GM18519 (cell line): ENCODE measurements at regions not wholly inside any gene's neighbourhood (a gene's known extent, or its start where the extent isn't known, plus 50 kb on each side); places are given as distances from the start of the nearest gene placed in this dataset.

Source experiments
- ATAC-seq: cut with Tn5 transposase; IDR thresholded peaks from one replicate; pipeline ENCODE4 v1.9.1; 2021; ENCODE audit warnings: mild to moderate bottlenecking, moderate library complexity; ENCODE audit not compliant: unreplicated experiment, low FRiP score

GRCh38 chr10:44805466-44806210, 105.5 kb upstream of the TMEM72 start:
- ATAC-seq: no peak

GRCh38 chr10:44806950-44807349, 104.2 kb upstream of the TMEM72 start:
- ATAC-seq: no peak

DNA sequence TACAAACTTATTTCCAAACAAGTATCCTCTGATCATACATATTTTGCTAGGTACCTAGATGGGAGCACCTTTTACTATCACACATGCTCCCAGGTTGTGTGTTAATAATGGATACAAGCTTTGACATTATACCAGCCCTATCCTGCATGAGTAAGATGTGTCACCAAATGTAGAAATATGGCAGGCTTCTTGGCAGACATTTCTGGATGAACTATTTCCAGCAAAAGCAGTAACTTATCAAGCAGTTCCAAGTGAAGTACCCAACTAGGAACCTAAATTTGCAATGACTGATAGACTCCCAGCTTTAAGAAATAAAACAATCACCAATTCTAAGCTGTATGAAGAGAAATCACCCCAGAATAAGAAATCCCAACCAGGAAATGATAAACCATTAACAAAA, 103.7 kb upstream of the TMEM72 start:
- ATAC-seq: no peak

GRCh38 chr10:44809647-44810046, 101.5 kb upstream of the TMEM72 start:
- no peak for ATAC-seq

DNA sequence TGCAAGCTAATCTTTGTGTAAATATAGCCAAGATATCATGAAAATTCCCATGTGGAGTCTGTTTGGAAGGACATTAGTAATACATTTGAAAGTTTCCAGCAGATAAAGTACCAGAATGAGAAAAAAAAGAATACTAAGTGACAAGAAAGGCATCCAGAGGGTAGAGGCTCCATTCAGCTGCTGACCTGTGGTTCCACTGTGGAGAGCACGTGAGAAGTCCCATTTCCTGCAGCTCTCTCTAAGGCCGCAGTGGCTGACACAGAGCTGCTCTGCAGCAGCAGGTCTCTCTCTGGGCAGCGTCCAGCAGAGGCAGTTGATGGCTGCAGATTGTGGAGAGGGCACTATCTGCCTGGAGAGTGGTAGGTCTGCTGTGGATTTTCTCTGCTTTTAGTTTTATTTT, 100.1 kb upstream of the TMEM72 start:
- no peak for ATAC-seq

- no peak for ATAC-seq
Observed at GRCh38 chr10:44813201-44813600, 97.9 kb upstream of the TMEM72 start.

DNA sequence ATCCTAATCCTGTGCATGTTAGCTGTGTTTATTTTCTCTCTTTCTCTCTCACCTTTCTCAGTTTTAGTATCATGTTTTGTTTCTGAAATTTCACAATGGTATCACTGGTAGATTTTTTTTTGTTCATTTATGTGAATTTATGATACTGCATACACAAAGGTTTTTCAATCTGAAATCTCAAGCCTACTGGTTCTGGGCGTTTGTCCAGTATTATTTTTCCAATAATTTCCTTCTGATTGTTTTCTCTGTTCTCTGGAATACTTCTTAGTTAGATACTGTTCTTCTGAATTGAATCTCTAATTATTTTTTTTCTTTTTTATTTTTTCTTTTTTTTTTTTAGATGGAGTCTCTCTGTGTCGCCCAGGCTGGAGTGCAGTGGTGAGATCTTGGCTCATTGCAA, 96.2 kb upstream of the TMEM72 start:
- no peak for ATAC-seq

GRCh38 chr10:44818041-44818649, 93.0 kb upstream of the TMEM72 start:
- ATAC-seq: no peak

- no peak for ATAC-seq
Observed at GRCh38 chr10:44818701-44819127, 92.4 kb upstream of the TMEM72 start.

GRCh38 chr10:44820094-44820493, 91.0 kb upstream of the TMEM72 start:
- ATAC-seq: no peak

DNA sequence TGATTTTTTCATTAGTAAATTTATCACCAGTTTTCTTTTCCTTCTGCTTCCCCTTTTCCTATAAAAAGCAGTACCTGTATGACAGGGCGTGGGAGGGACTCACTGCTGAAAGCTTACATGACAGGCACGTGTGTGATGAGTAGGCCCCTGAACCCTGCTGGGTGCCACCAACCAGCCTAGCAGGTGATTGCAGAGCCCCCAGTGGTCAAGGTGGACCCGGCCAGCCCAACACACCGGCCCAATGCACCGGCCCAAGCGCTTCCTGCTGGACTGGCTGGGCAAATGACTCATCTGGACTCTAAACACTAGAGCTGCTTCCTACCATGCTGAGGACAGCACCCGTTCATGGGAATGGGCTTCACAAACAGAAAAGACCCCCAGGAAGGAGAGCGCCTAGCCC, 89.8 kb upstream of the TMEM72 start:
- no peak for ATAC-seq

GRCh38 chr10:44822349-44822748, 88.8 kb upstream of the TMEM72 start:
- no peak for ATAC-seq

GRCh38 chr10:44822966-44823365, 88.2 kb upstream of the TMEM72 start:
- ATAC-seq: no peak

GRCh38 chr10:44824607-44825006, 86.5 kb upstream of the TMEM72 start:
- ATAC-seq: no peak

DNA sequence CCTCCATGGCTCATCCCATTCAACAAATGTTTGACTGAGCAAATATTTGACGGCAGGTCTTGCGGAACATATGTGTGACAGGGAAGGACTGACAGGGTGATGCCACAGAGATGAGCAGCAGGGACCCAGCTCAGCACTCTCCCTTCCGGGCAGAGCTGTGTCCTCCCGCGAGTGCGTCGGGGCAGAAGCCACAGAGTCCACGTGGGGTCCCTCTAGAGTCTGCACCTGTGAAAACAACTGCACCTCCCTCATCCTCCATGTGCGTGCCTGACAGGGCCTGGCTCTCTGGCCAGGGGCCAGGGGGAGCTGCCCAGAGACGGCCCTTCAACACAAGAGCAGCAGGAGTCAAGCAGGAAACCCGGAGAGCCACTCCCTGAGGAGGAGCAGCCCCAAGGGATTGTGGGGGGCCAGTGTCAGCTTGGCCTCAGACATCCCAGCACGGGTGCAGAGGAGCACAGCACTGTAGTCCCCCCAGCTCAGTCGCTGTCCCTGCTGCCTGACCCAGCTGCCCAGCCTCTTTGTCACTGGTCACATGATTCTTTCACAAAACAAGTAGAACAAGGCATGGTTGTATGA, 83.6 kb upstream of the TMEM72 start:
- no peak for ATAC-seq

GRCh38 chr10:44828508-44829142, 82.5 kb upstream of the TMEM72 start:
- no peak for ATAC-seq

DNA sequence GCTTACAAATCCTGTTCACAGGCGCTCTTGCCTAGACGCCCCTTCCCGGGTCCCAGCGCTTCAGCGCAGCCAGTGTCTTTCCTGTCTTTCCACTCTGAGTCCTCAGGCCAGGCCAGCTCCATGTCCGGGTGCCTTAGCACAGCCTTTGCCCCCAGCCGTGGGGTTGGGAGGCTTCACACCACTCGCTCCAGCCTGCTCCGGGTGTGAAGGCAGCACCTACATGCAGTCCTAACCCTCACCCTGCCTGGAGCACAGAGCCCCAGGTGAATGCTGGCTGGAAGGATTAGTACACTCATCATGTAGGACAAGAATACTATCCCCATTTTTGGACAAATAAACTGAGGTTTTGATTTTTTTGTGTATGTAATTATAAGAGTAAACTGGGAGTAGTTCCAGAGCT, 81.7 kb upstream of the TMEM72 start:
- no peak for ATAC-seq

- no peak for ATAC-seq
Observed at GRCh38 chr10:44830022-44830421, 81.1 kb upstream of the TMEM72 start.

DNA sequence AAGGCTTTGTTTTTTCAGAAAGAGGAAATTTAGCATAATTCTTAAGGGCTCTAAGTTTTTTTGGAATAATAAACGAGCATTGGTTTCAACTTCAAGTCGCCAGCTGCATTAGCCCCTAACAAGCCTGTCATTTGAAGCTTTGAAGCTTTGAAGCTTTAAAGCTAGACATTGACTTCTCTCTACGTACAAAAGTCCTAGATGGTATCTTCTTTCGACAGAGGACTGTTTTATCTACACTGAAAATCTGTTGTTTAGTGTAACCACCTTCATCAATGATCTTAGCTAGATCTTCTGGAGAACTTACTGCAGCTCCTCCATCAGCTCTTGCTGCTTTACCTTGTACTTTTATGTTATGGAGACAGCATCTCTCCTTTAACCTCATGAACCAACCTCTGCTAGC, 79.6 kb upstream of the TMEM72 start:
- ATAC-seq: no peak

GRCh38 chr10:44832595-44833390, 78.3 kb upstream of the TMEM72 start:
- no peak for ATAC-seq

DNA sequence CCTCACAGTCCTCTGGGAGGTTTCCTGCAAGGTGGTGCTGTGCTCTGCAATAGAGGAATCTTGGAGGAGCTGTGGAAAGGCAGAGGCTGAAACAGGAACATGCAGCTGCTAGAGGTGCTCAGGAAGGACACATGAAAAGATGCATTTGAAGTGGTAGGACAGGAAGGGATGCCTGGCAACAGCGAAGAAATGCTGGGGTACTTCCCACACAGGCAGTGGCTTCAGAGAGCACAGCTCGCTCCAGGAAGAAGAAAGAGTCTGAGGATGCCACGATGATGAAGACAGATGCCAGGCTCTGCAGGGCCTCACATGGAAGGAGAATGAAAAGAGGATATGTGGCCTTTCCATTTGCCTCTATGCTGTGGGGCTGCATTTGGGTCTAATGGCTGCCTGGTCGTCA, 77.0 kb upstream of the TMEM72 start:
- ATAC-seq: no peak
